B cell (primary cell): ENCODE measurements at regions not wholly inside any gene's neighbourhood (a gene's known extent, or its start where the extent isn't known, plus 50 kb on each side); places are given as distances from the start of the nearest gene placed in this dataset.

ENCODE experiments used
- ATAC-seq: fragments of 200-7000 bp; cut with Tn5 transposase; one replicate; pipeline ENCODE4 v1.10.0; 2021; ENCODE audit warnings: low read depth, mild to moderate bottlenecking, moderate number of reproducible peaks, moderate library complexity
- CTCF ChIA-PET: fragments of 350-600 bp; sonication (Branson Sonifier 250); formaldehyde crosslinking; loops from one replicate; lab custom pipeline; 2021; ENCODE audit warnings: antibody characterized with exemption, inconsistent platforms; lab: Charles Lee
- POLR2A ChIA-PET: fragments of 350-600 bp; sonication (Branson Sonifier 250); formaldehyde crosslinking; loops from one replicate; lab custom pipeline; 2021; ENCODE audit warnings: antibody characterized with exemption; lab: Charles Lee
- DNase-seq: peaks from one replicate; pipeline ENCODE4 v3.0.0; 2013
- H2AFZ ChIP-seq: 2 replicates; pipeline ENCODE4 v1.6.1; 2012; ENCODE audit warnings: mild to moderate bottlenecking, low read depth, low read length; ENCODE audit not compliant: insufficient read depth, poor library complexity, severe bottlenecking
- H3K27ac ChIP-seq, 2 donors: 1 replicate in 1 of 2; 2 replicates in 1 of 2; pipeline ENCODE4 v1.5.1; 2012 to 2013; ENCODE audit warnings: low read length in 2 of 2, mild to moderate bottlenecking in 2 of 2, moderate library complexity in 1 of 2
- H3K27me3 ChIP-seq, 4 experiments: fragments of 200-600 bp in 1 of 4; sonication (generic) in 1 of 4; replicated peaks in 1 of 4; 1 replicate in 2 of 4; 2 replicates in 2 of 4; pipeline versions ENCODE4 v1.6.1 to v1.7.0; 2013 to 2016; ENCODE audit warnings: low read length in 3 of 4, mild to moderate bottlenecking in 2 of 4, mixed read lengths in 1 of 4, moderate library complexity in 1 of 4; ENCODE audit not compliant: insufficient read depth in 4 of 4, control insufficient read depth in 3 of 4; ENCODE audit errors: control extremely low read depth in 1 of 4
- H3K36me3 ChIP-seq, 2 experiments: replicated peaks in 1 of 2; 1 replicate in 1 of 2; 2 replicates in 1 of 2; pipeline versions ENCODE4 v1.6.1 to v1.7.1; 2013; ENCODE audit warnings: low read length in 1 of 2; ENCODE audit not compliant: insufficient read depth in 2 of 2, control insufficient read depth in 1 of 2; ENCODE audit errors: control extremely low read depth in 1 of 2, extremely low read depth in 1 of 2
- H3K4me1 ChIP-seq, 2 donors: fragments of 200-600 bp in 1 of 2; sonication (generic) in 1 of 2; 1 replicate in 1 of 2; 2 replicates in 1 of 2; pipeline versions ENCODE4 v1.5.1 to v1.6.1; 2013 to 2017; ENCODE audit warnings: low read length in 2 of 2; ENCODE audit not compliant: control insufficient read depth in 2 of 2, insufficient read depth in 2 of 2
- H3K4me2 ChIP-seq: replicated peaks from 2 replicates; pipeline ENCODE3; 2012; ENCODE audit warnings: mild to moderate bottlenecking, low read depth, low read length; ENCODE audit not compliant: poor library complexity, severe bottlenecking
- H3K4me3 ChIP-seq, 5 experiments: fragments of 200-600 bp in 1 of 5; sonication (generic) in 1 of 5; 1 replicate in 3 of 5; 2 replicates in 2 of 5; pipeline versions ENCODE4 v1.5.1 to v1.7.0; 2011 to 2016; ENCODE audit warnings: low read length in 4 of 5, mild to moderate bottlenecking in 4 of 5, low read depth in 2 of 5, control low read depth in 1 of 5, moderate library complexity in 1 of 5; ENCODE audit not compliant: insufficient read depth in 1 of 5; ENCODE audit errors: control extremely low read depth in 1 of 5, extremely low read depth in 1 of 5
- H3K79me2 ChIP-seq: fragments of 200-600 bp; sonication (generic); one replicate; pipeline ENCODE4 v1.6.0; 2016; ENCODE audit warnings: low read length; ENCODE audit not compliant: control insufficient read depth, insufficient read depth
- H3K9ac ChIP-seq: fragments of 200-600 bp; sonication (generic); 2 replicates; pipeline ENCODE4 v1.6.1; 2017; ENCODE audit warnings: mild to moderate bottlenecking, low read length, moderate library complexity
- H3K9me3 ChIP-seq, 3 donors: one replicate each; pipeline versions ENCODE4 v1.6.1 to v1.7.1; 2013; ENCODE audit warnings: low read length in 2 of 3; ENCODE audit not compliant: control insufficient read depth in 2 of 3, insufficient read depth in 1 of 3; ENCODE audit errors: control extremely low read depth in 1 of 3
- H4K20me1 ChIP-seq: 2 replicates; pipeline ENCODE4 v1.6.0; 2012; ENCODE audit warnings: mild to moderate bottlenecking, low read length; ENCODE audit not compliant: insufficient read depth, control insufficient read depth, poor library complexity, severe bottlenecking
- H3K27ac Mint-ChIP-seq: one replicate; pipeline ENCODE4 v1.8.0; 2021; ENCODE audit warnings: mixed read lengths
- H3K27me3 Mint-ChIP-seq: one replicate; pipeline ENCODE4 v1.8.0; 2021; ENCODE audit warnings: mixed read lengths
- H3K4me1 Mint-ChIP-seq: one replicate; pipeline ENCODE4 v1.8.0; 2021; ENCODE audit warnings: mixed read lengths
- H3K4me3 Mint-ChIP-seq: one replicate; pipeline ENCODE4 v1.8.0; 2021; ENCODE audit warnings: mixed read lengths
- H3K9me3 Mint-ChIP-seq: one replicate; pipeline ENCODE4 v1.8.0; 2022; ENCODE audit warnings: mixed read lengths; ENCODE audit not compliant: insufficient read depth
- EZH2 ChIP-seq: IDR thresholded peaks from 2 replicates; pipeline ENCODE4 v1.6.1; 2012; ENCODE audit warnings: borderline replicate concordance, low read depth, mild to moderate bottlenecking, moderate library complexity, low read length; ENCODE audit not compliant: insufficient read depth, poor library complexity, severe bottlenecking
- WGBS: methylation state at CpG from one replicate; pipeline ENCODE4 v1.1.5; 2013; ENCODE audit warnings: missing lambda C conversion rate; ENCODE audit not compliant: insufficient coverage; 5-methylcytosine and 5-hydroxymethylcytosine counted together
- intact Hi-C: fragments of 100-400 bp; cut with micrococcal nuclease; formaldehyde crosslinking; loops from one replicate; pipeline ENCODE4 v1.10.0; 2022
- TF ChIP-seq, protein P1 (sequence below): fragments of 200-600 bp; IDR thresholded peaks from one replicate; pipeline ENCODE4 v1.8.0; 2022; ENCODE audit warnings: antibody characterized with exemption, mild to moderate bottlenecking

DNA sequence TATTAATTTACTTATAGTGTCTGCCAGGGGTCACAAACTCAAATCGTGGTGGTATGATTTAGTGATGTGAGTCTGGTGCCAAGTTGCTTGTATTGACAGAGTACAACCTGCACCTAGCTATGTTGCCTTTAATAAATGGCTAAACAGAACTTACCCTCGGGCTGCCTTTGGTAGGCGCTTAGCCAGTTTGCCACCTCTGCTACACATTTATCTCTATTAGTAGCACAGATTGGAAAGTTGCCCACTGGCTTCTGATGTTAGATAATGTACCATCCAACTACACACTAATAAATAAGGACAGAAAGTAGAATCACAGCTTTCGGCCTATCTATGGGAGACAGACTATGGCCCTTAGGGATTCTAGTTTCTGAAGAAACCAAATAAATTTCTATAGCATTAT, 368.4 kb downstream of the MAN2A1 start:
- Mint-ChIP-seq H3K27ac (no peak overlapping the region), H3K4me1 (peaks cover 19% of the 10 kb centered on the region), H3K27me3 (no peaks in the 10 kb centered on the region), H3K4me3 (no peak overlapping the region), H3K9me3 (no peaks in the 10 kb centered on the region)
- H3K36me3 ChIP-seq = no peaks in the 10 kb centered on the region
- H3K27me3 ChIP-seq = no peaks in the 10 kb centered on the region
- H3K27ac ChIP-seq = no peak overlapping the region
- H3K4me3 ChIP-seq = no peak overlapping the region
- H2AFZ ChIP-seq = no peak overlapping the region
- H3K9me3 ChIP-seq = no peaks in the 10 kb centered on the region
- CTCF ChIA-PET = no interaction called here
- POLR2A ChIA-PET = no interaction called here
- H3K4me1 ChIP-seq = peaks cover 14 to 19% of the 10 kb centered on the region in 2 donors
- no peak overlapping the region for H3K9ac ChIP-seq
- no peak for TF ChIP-seq EZH2
- TF ChIP-seq, protein P1, sequence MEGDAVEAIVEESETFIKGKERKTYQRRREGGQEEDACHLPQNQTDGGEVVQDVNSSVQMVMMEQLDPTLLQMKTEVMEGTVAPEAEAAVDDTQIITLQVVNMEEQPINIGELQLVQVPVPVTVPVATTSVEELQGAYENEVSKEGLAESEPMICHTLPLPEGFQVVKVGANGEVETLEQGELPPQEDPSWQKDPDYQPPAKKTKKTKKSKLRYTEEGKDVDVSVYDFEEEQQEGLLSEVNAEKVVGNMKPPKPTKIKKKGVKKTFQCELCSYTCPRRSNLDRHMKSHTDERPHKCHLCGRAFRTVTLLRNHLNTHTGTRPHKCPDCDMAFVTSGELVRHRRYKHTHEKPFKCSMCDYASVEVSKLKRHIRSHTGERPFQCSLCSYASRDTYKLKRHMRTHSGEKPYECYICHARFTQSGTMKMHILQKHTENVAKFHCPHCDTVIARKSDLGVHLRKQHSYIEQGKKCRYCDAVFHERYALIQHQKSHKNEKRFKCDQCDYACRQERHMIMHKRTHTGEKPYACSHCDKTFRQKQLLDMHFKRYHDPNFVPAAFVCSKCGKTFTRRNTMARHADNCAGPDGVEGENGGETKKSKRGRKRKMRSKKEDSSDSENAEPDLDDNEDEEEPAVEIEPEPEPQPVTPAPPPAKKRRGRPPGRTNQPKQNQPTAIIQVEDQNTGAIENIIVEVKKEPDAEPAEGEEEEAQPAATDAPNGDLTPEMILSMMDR = no peak
- intact Hi-C loops = no loop called here
- no peaks in the 10 kb centered on the region for H4K20me1 ChIP-seq
- H3K79me2 ChIP-seq = no peaks in the 10 kb centered on the region
- ATAC-seq (no peak), DNase-seq (no peak)
- H3K4me2 ChIP-seq = no peak overlapping the region
- whole genome bisulfite sequencing = 92% methylated on average over 2 of the region's 4 CpGs

DNA sequence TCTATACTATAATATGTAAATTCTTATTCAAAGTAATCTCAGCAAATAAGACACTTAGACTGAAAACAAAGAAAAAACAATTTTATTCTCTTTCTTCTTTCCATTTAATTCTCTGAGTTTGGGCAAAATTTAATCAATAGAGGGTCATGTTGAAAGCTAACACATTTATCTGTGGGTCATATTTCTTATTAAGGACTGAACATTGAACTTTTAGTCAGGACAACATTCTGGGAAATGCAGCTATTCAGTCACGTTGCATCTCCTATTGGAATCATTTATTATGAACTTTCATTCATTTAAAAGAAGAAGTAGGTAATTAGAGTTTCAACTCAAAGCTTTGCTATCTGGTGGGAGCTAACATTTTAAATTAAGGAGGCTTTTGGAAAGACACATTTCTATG, 372.5 kb downstream of the MAN2A1 start:
- no peaks in the 10 kb centered on the region for H4K20me1 ChIP-seq
- no peaks in the 10 kb centered on the region for H3K4me1 Mint-ChIP-seq
- POLR2A ChIA-PET = no interaction called here
- CTCF ChIA-PET = no interaction called here
- no peak overlapping the region for H3K27ac ChIP-seq
- no peaks in the 10 kb centered on the region for H3K9me3 Mint-ChIP-seq
- no peak overlapping the region for H3K4me3 Mint-ChIP-seq
- H3K27me3 ChIP-seq = no peaks in the 10 kb centered on the region
- H3K79me2 ChIP-seq = no peaks in the 10 kb centered on the region
- no peak for ATAC-seq
- H3K36me3 ChIP-seq = no peaks in the 10 kb centered on the region
- no peak overlapping the region for H3K4me3 ChIP-seq
- H3K4me2 ChIP-seq = no peak overlapping the region
- no peak overlapping the region for H2AFZ ChIP-seq
- DNase-seq = no peak
- no peak overlapping the region for H3K27ac Mint-ChIP-seq
- H3K27me3 Mint-ChIP-seq = no peaks in the 10 kb centered on the region
- intact Hi-C loops = no loop called here
- TF ChIP-seq EZH2 = no peak
- TF ChIP-seq, protein P1 = no peak
- H3K9me3 ChIP-seq = no peaks in the 10 kb centered on the region
- no CpG with 5 or more reads among the region's 1 CpG for WGBS
- no peak overlapping the region for H3K9ac ChIP-seq
- H3K4me1 ChIP-seq = no peaks in the 10 kb centered on the region
